DMS 273 treated with DMSO at 0.1 percent for 48 hours (cell line): ENCODE measurements at regions not wholly inside any gene's neighbourhood (a gene's known extent, or its start where the extent isn't known, plus 50 kb on each side); places are given as distances from the start of the nearest gene placed in this dataset.
"Not testable (repeated sequence)": the region's sequence is repeated elsewhere in the genome, so short reads cannot be mapped to it uniquely, and the experiment has no call there.

ENCODE experiments used
- DNase-seq: peaks from one replicate; lab custom pipeline; 2025; lab: John Stamatoyannopoulos, UW

DNA sequence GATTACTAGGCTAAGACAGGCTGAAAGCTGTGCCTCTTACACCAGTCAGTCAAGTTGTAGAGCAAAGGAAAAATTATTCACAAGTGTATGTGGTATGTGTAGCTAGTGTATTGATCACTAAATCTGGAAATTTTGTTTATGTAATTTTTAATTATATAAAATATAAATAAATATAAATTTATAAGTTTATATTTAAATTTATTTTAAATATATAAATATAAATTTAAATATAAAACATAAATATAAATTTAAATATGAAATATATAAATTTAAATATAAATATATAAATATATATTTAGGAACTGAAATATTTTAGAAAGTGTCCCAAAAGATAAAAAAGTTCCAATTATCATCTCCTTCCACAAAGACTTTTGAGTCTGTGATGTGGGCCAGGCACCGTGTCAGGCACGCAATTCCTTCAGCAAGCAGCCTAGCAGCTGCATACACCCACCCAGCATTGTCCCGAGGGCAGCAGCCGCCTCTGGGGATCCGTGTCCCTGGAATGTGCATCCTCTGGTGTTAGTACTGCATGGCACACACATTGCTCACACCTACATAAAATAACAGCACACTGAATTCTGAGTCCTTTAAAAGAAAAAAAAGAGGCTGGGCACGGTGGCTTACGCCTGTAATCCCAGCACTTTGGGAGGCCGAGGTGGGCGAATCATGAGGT is 1098.0 kb downstream of the BRD1 start:
- no peak for DNase-seq

GRCh38 chr22:48727454-48728058 is 1100.1 kb downstream of the BRD1 start:
- no peak for DNase-seq

GRCh38 chr22:48724899-48725298 is 1102.8 kb downstream of the BRD1 start:
- DNase-seq, result no peak

DNA sequence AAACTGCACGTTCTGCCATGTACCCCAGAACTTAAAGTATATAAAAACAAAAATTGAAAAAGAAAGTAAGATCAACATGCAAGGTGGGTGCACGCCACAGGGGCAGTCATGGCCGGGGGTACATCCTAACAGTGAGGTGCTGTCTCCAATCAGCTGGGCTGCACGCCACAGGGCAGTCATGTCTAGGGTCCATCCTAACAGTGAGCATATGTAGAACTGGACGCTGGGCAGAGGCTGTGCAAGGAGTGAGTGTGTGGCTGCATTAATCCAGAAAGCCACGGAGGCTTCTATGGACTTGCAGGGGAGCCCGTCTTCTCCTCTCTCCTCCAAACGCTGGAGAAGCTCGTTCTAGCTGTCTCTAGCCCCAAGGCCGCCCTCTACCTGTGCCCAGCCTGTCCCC is 1105.0 kb downstream of the BRD1 start:
- no peak for DNase-seq

DNA sequence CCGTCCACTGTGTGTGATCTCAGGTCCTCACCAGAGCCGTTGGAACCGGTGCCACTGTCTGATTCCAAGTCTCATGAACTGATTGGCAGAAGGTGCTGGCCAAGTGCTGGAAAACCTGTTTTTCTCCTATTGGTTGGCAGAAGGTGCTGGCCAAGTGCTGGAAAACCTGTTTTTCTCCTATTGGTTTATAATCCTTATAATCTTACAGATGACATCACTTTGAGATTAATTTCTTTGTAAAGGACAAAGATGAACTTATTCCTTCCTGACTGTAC is 1106.3 kb downstream of the BRD1 start:
- no peak for DNase-seq

- DNase-seq, result no peak
Measured at GRCh38 chr22:48720662-48721394, 1106.8 kb downstream of the BRD1 start.

- no peak for DNase-seq
Measured at GRCh38 chr22:48719978-48720661, 1107.6 kb downstream of the BRD1 start.

GRCh38 chr22:48718818-48719500 is 1108.7 kb downstream of the BRD1 start:
- no peak for DNase-seq

GRCh38 chr22:48717883-48718817 is 1109.5 kb downstream of the BRD1 start:
- no peak for DNase-seq

DNA sequence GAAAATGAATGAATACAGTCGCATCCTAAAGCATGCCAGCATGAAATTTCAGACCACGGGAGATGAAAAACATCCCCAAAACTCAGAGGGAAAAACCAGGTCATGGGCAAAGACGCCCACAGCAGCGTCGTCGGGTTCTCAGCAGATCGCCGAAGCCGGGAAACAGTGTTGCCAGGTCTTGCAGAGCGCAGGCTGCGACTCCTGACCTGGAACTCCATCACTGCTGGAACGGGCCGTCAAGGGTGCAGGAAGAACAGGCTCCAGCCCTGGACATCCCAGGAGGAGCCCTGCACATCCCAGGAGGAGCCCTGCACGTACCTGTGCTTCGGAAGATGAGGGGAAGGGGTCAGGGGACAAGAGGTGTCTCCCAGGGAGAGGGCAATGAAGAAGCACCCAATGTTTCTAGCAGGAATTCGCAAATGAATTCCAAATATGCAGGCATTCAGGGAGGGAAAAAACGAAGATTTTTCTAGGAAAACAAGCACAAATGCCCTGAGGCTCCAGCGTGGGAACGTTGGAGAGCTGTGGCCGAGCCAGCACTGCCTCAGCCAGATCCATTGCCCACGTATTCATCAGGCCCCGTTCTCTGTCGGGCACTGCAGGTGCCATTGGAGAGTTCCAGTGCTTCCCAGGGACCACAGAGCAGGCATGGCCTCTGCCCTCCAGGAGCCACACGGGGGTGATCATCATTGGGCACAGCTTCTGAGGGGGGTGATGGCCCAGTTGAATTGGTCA is 1110.4 kb downstream of the BRD1 start:
- no peak for DNase-seq

DNA sequence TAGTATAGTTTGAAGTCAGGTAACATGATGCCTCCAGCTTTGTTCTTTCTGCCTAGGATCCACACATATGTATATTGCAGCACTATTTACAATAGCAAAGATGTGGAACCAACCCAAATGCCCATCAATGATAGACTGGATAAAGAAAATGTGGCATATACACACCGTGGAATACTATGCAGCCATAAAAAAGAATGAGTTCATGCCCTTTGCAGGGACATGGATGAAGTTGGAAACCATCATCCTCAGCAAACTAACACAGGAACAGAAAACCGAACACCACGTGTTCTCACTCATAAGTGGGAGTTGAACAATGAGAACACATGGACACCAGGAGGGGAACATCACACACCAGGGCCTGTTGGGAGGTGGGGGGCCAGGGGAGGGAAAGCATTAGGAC is 1111.5 kb downstream of the BRD1 start:
- not testable (repeated sequence) for DNase-seq

- DNase-seq, result no peak
Measured at GRCh38 chr22:48715511-48715910, 1112.2 kb downstream of the BRD1 start.

DNA sequence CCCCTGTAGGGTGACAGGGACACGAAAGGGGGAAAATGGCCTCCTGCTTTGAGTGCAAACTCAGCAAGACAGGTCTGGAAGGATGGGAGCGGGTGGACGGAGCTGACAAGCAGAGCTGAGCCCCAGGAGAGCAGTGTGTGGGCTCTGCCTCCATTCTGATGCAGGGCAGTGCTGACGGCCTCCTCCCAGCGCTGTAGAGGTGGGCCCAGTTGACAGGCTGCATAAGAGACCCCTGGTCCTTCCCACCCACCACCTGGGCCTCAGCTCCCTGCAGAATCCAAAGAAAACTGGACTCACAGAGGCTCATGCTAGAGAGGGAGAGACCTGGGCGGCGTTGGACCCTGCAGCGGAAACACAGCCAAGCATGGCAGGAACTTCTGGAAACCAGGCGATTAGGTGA is 1113.4 kb downstream of the BRD1 start:
- DNase-seq, result no peak

GRCh38 chr22:48713272-48714205 is 1114.1 kb downstream of the BRD1 start:
- no peak for DNase-seq

DNA sequence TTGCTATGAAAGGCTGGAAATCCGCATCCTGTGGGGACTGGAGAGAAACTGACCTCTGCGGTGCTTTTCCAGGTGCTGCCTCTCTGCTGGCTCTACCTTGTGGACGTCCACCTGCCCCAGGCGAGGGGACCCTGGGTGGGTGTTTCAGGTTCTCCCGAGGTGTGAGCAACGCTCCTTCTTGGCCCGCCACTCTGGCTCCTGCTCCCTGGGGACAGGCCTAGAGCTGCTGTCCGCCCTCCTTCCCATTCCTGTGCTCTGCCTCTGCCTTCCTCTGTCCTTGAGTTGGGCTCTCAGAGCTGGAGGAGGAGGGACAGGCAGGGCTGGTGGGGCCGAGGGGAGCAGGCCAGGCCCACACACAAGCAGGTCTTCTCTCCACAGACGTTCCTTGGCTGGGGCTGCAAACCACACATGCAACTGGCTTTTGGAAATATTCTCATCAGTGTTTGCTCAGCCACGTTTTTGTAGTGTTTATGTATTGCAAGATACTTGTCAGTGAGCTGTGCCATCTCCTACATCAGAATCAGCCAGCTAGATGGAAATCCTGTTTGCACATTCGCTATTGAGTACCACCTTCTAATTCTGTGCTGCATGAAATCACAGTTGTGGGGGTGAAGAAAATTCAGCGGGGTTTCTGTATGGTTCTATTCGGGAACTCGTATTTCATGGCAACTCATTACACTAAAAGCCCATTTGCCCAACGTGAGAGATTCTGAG is 1115.0 kb downstream of the BRD1 start:
- no peak for DNase-seq

GRCh38 chr22:48711669-48712068 is 1116.0 kb downstream of the BRD1 start:
- no peak for DNase-seq

DNA sequence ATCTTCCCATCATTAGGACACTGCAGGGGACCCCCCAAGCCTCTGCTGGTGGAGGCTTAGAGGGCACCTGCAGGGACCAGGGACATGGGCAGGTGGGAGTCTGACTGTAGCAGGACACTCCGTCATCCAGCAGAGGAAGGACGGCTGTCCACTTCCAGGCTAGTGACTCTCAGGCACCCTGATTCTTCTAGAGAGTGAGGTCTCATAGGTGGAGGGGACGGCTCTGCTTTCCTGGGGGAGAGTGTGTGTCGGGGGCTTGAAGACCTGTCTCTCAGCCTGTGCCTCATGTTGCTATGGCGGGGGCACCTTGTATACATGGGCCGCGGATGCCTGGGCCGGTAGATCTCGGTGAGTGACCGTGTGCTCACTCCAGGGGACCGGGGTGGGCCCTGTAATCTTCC is 1116.6 kb downstream of the BRD1 start:
- no peak for DNase-seq

GRCh38 chr22:48710410-48710809 is 1117.3 kb downstream of the BRD1 start:
- no peak for DNase-seq

DNA sequence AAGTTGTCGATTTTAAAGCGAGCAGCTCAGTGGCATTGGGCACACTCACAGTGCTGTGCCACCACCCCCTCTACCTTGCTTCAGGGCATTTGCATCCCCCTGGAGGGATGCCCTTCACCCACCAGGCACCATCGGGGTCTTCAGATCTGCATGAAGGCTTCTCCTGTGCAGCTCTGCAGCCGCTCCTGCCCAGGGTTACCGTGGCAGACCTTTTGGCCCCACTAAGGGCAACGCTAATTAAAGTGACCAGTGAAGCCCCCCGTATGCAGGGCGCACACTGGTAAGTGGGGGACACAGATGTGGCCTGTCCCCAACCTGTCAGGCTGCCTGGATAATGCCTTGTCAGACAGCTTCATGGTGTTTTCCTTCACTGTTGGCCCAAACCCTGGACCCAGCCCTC is 1117.7 kb downstream of the BRD1 start:
- DNase-seq, result no peak
